Neuronal stem cell (in vitro differentiated cells): ENCODE measurements at regions not wholly inside any gene's neighbourhood (a gene's known extent, or its start where the extent isn't known, plus 50 kb on each side); places are given as distances from the start of the nearest gene placed in this dataset.

Experiments
- DNase-seq: peaks from one replicate; pipeline ENCODE4 v3.0.0-alpha.2; 2013; ENCODE audit warnings: low spot score
- H2AFZ ChIP-seq: one replicate; pipeline ENCODE4 v1.6.1; 2013; ENCODE audit warnings: mild to moderate bottlenecking, low read length, inconsistent platforms
- H2AK5ac ChIP-seq: 2 replicates; pipeline ENCODE4 v1.6.1; 2013; ENCODE audit warnings: low read depth, mild to moderate bottlenecking, inconsistent platforms, low read length, moderate library complexity, mixed read lengths
- H2BK120ac ChIP-seq: 2 replicates; pipeline ENCODE4 v1.6.1; 2013; ENCODE audit warnings: low read depth, mild to moderate bottlenecking, inconsistent platforms, low read length, moderate library complexity, mixed read lengths
- H2BK12ac ChIP-seq: one replicate; pipeline ENCODE4 v1.6.1; 2013; ENCODE audit warnings: low read length, inconsistent platforms
- H2BK15ac ChIP-seq: 2 replicates; pipeline ENCODE4 v1.6.1; 2013; ENCODE audit warnings: mild to moderate bottlenecking, low read length, inconsistent platforms, mixed read lengths
- H2BK5ac ChIP-seq: one replicate; pipeline ENCODE4 v1.6.1; 2013; ENCODE audit warnings: inconsistent platforms, mild to moderate bottlenecking, low read length, moderate library complexity
- H3K14ac ChIP-seq: one replicate; pipeline ENCODE4 v1.6.1; 2013; ENCODE audit warnings: low read length, inconsistent platforms
- H3K18ac ChIP-seq: 2 replicates; pipeline ENCODE4 v1.6.1; 2013; ENCODE audit warnings: low read length, inconsistent platforms
- H3K23ac ChIP-seq: 2 replicates; pipeline ENCODE4 v1.6.1; 2013; ENCODE audit warnings: low read depth, mild to moderate bottlenecking, mixed read lengths, low read length, inconsistent platforms; ENCODE audit not compliant: poor library complexity
- H3K27ac ChIP-seq: replicated peaks from 3 replicates; pipeline ENCODE4 v1.5.1; 2013; ENCODE audit warnings: low read length, inconsistent platforms
- H3K27me3 ChIP-seq, 3 experiments: 2 replicates each; pipeline ENCODE4 v1.6.1; 2013; ENCODE audit warnings: low read length in 3 of 3, mild to moderate bottlenecking in 2 of 3, inconsistent platforms in 1 of 3, low read depth in 1 of 3, mixed read lengths in 1 of 3, moderate library complexity in 1 of 3; ENCODE audit not compliant: control insufficient read depth in 3 of 3, insufficient read depth in 3 of 3
- H3K36me3 ChIP-seq, 2 donors: replicated peaks in 1 of 2; 2 replicates each; pipeline ENCODE4 v1.6.1; 2013; ENCODE audit warnings: low read length in 2 of 2; ENCODE audit not compliant: control insufficient read depth in 2 of 2, insufficient read depth in 2 of 2
- H3K4ac ChIP-seq: 2 replicates; pipeline ENCODE4 v1.6.1; 2013; ENCODE audit warnings: inconsistent platforms, mild to moderate bottlenecking, low read length, moderate library complexity
- H3K4me1 ChIP-seq, 2 donors: 1 replicate in 1 of 2; 2 replicates in 1 of 2; pipeline ENCODE4 v1.6.1; 2013; ENCODE audit warnings: low read length in 2 of 2, low read depth in 1 of 2; ENCODE audit not compliant: control insufficient read depth in 2 of 2, insufficient read depth in 1 of 2
- H3K4me2 ChIP-seq: one replicate; pipeline ENCODE4 v1.6.1; 2013; ENCODE audit warnings: mild to moderate bottlenecking, low read length, inconsistent platforms; ENCODE audit not compliant: insufficient read depth, poor library complexity, severe bottlenecking
- H3K4me3 ChIP-seq, 2 donors: 2 replicates each; pipeline ENCODE4 v1.5.1; 2013; ENCODE audit warnings: low read length in 2 of 2, mild to moderate bottlenecking in 2 of 2, inconsistent platforms in 1 of 2, moderate library complexity in 1 of 2
- H3K79me1 ChIP-seq: one replicate; pipeline ENCODE4 v1.6.1; 2013; ENCODE audit warnings: low read depth, mild to moderate bottlenecking, inconsistent platforms, low read length, moderate library complexity
- H3K9ac ChIP-seq: one replicate; pipeline ENCODE4 v1.6.1; 2013; ENCODE audit warnings: mild to moderate bottlenecking, low read depth, low read length, inconsistent platforms; ENCODE audit not compliant: poor library complexity
- H3K9me3 ChIP-seq, 2 donors: replicated peaks in 1 of 2; 2 replicates each; pipeline versions ENCODE3 to v1.6.1; 2013; ENCODE audit warnings: low read length in 2 of 2, mild to moderate bottlenecking in 2 of 2, inconsistent platforms in 1 of 2, low read depth in 1 of 2, mixed read lengths in 1 of 2, moderate library complexity in 1 of 2; ENCODE audit not compliant: control insufficient read depth in 2 of 2, insufficient read depth in 1 of 2
- H4K8ac ChIP-seq: one replicate; pipeline ENCODE4 v1.6.1; 2013; ENCODE audit warnings: low read depth, mild to moderate bottlenecking, inconsistent platforms, low read length, moderate library complexity
- H4K91ac ChIP-seq: one replicate; pipeline ENCODE4 v1.6.1; 2013; ENCODE audit warnings: low read length, low read depth, mild to moderate bottlenecking, inconsistent platforms; ENCODE audit not compliant: poor library complexity
- WGBS, 2 donors: extraction: QIAGEN DNeasy Blood & Tissue Kit; methylation state at CpG; one replicate each; pipeline ENCODE4 v1.1.7; 2013; ENCODE audit warnings: missing lambda C conversion rate in 2 of 2, mixed read lengths in 1 of 2; ENCODE audit not compliant: insufficient read length in 2 of 2, insufficient replicate concordance in 1 of 2; ENCODE audit errors: extremely low coverage in 2 of 2; 5-methylcytosine and 5-hydroxymethylcytosine counted together

GRCh38 chr7:33771422-33771821, 133.9 kb upstream of the BMPER start:
- H3K18ac ChIP-seq, result no peak overlapping the region
- H3K14ac ChIP-seq, result no peak overlapping the region
- no peak overlapping the region for H2BK15ac ChIP-seq
- no peak overlapping the region for H2BK12ac ChIP-seq
- no peaks in the 10 kb centered on the region for H3K4me1 ChIP-seq
- H3K27me3 ChIP-seq, result no peaks in the 10 kb centered on the region
- H4K91ac ChIP-seq, result no peak overlapping the region
- no peaks in the 10 kb centered on the region for H3K9me3 ChIP-seq
- no peak overlapping the region for H3K27ac ChIP-seq
- no peak for DNase-seq
- no peak overlapping the region for H2AFZ ChIP-seq
- H3K79me1 ChIP-seq, result no peaks in the 10 kb centered on the region
- no peaks in the 10 kb centered on the region for H3K36me3 ChIP-seq
- H2BK5ac ChIP-seq, result no peak overlapping the region
- no CpG with 5 or more reads among the region's 3 CpGs for WGBS, 2 donors
- H3K23ac ChIP-seq, result no peak overlapping the region
- no peak overlapping the region for H3K4me2 ChIP-seq
- no peak overlapping the region for H4K8ac ChIP-seq
- no peak overlapping the region for H2AK5ac ChIP-seq
- H3K9ac ChIP-seq, result no peak overlapping the region
- no peak overlapping the region for H3K4me3 ChIP-seq
- H3K4ac ChIP-seq, result no peak overlapping the region
- no peak overlapping the region for H2BK120ac ChIP-seq

DNA sequence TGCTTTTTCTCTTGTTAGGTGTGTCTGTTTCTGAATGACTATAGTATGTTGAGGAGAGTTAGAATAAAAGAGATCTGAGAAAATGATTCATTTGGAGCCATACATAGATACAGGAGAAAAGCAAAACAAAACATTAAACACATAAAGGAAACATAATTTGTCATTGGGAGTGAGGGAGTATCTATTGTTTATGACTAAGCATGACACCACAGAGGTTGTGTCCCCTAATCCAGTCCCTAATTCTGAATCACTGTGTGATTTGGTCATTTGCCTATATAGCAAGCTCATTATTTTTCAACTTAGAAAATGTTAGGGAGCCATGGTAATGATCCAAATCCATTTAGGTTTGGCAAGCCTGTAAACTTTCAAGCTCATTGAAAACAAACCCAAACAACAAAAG, 132.3 kb upstream of the BMPER start:
- H2BK5ac ChIP-seq, result no peak overlapping the region
- H3K27ac ChIP-seq, result no peak overlapping the region
- no peak overlapping the region for H3K23ac ChIP-seq
- H2BK15ac ChIP-seq, result no peak overlapping the region
- H2BK120ac ChIP-seq, result no peak overlapping the region
- no peak overlapping the region for H3K18ac ChIP-seq
- no peaks in the 10 kb centered on the region for H3K36me3 ChIP-seq
- H3K14ac ChIP-seq, result no peak overlapping the region
- no peak overlapping the region for H3K9ac ChIP-seq
- no peaks in the 10 kb centered on the region for H3K27me3 ChIP-seq
- DNase-seq, result no peak
- no peak overlapping the region for H2BK12ac ChIP-seq
- no peaks in the 10 kb centered on the region for H3K9me3 ChIP-seq
- H3K4ac ChIP-seq, result no peak overlapping the region
- no peak overlapping the region for H3K4me3 ChIP-seq
- no peak overlapping the region for H4K91ac ChIP-seq
- no peaks in the 10 kb centered on the region for H3K79me1 ChIP-seq
- H3K4me2 ChIP-seq, result no peak overlapping the region
- H2AFZ ChIP-seq, result no peak overlapping the region
- H2AK5ac ChIP-seq, result no peak overlapping the region
- H4K8ac ChIP-seq, result no peak overlapping the region
- no peaks in the 10 kb centered on the region for H3K4me1 ChIP-seq

DNA sequence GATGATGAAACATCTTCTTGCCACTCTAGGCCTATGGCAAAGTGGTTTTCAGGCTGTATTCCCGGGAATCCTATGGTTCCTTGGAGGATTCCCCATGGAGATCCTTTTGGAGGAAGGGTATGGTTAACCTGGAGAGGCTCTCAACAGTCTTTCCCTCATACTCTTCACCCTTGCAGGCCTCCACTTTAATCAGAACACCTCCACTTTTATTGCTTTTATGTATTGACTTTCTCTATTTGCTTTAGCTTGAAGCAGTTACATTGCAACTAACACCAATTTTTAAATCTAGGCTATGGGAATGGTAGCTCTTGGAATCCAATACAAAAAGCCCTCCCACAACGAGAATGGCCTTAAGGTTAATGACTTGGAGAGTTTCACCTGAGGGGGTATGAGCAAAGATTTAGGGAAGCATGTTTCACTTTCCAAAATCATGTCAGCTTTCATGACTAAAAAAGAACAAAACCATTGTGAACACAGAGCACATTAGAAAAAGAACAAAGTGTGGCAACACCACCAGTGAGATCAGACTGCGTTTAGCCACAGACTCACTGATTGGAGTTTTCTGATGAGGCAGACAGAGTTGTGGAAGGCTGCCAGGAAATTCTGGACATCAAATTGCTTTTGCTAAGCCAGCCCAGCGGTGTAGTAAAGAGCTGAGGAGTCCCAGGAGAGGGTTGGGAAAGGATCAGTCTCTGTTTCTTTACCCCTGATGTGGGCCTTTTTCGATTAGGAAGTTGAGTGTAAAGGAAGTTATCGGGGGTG, 130.4 kb upstream of the BMPER start:
- no peak overlapping the region for H3K14ac ChIP-seq
- H3K23ac ChIP-seq, result no peak overlapping the region
- no peak overlapping the region for H4K8ac ChIP-seq
- no peak overlapping the region for H2BK5ac ChIP-seq
- no peak overlapping the region for H3K4me3 ChIP-seq
- no peak overlapping the region for H2AFZ ChIP-seq
- no peak overlapping the region for H3K27ac ChIP-seq
- no peak overlapping the region for H2BK120ac ChIP-seq
- H3K36me3 ChIP-seq, result no peaks in the 10 kb centered on the region
- no CpG with 5 or more reads among the region's 6 CpGs for WGBS, 2 donors
- no peaks in the 10 kb centered on the region for H3K79me1 ChIP-seq
- H3K18ac ChIP-seq, result no peak overlapping the region
- no peak overlapping the region for H2BK12ac ChIP-seq
- no peak overlapping the region for H4K91ac ChIP-seq
- H3K27me3 ChIP-seq, result no peaks in the 10 kb centered on the region
- DNase-seq, result no peak
- no peak overlapping the region for H3K9ac ChIP-seq
- no peaks in the 10 kb centered on the region for H3K9me3 ChIP-seq
- no peak overlapping the region for H3K4ac ChIP-seq
- no peak overlapping the region for H2AK5ac ChIP-seq
- H3K4me1 ChIP-seq, result no peaks in the 10 kb centered on the region
- H2BK15ac ChIP-seq, result no peak overlapping the region
- no peak overlapping the region for H3K4me2 ChIP-seq

DNA sequence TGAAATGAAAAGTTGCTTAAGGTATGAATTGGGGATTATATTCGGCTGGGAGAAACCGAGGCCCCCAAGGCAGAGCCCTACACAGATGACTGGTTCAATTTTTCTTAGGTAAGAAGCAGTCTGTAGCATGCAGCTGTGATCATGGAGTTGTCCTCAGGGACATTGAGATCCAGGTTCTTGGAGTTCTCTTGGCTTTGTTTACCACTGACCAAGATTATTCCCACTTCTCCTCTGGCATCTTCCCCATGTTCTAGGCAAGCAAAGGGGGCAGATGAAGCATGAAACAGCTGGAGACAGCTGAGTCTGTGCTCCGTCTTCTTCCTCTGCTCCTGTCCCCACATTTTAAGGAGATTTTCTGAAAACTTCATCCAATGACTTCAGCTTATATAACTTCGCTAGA, 129.5 kb upstream of the BMPER start:
- no peak overlapping the region for H3K14ac ChIP-seq
- no peak overlapping the region for H4K8ac ChIP-seq
- no peak overlapping the region for H2BK12ac ChIP-seq
- no peak overlapping the region for H3K18ac ChIP-seq
- no peaks in the 10 kb centered on the region for H3K9me3 ChIP-seq
- H3K4ac ChIP-seq, result no peak overlapping the region
- no CpG with 5 or more reads among the region's 4 CpGs for WGBS, 2 donors
- H3K4me3 ChIP-seq, result no peak overlapping the region
- no peak overlapping the region for H3K9ac ChIP-seq
- no peak overlapping the region for H2AK5ac ChIP-seq
- H3K4me1 ChIP-seq, result peaks cover 0 to 3% of the 10 kb centered on the region in 2 donors
- no peak overlapping the region for H3K27ac ChIP-seq
- no peaks in the 10 kb centered on the region for H3K36me3 ChIP-seq
- H3K27me3 ChIP-seq, result no peaks in the 10 kb centered on the region
- no peak overlapping the region for H3K23ac ChIP-seq
- H2BK15ac ChIP-seq, result no peak overlapping the region
- DNase-seq, result no peak
- no peak overlapping the region for H2BK120ac ChIP-seq
- no peaks in the 10 kb centered on the region for H3K79me1 ChIP-seq
- no peak overlapping the region for H4K91ac ChIP-seq
- H2AFZ ChIP-seq, result no peak overlapping the region
- no peak overlapping the region for H3K4me2 ChIP-seq
- no peak overlapping the region for H2BK5ac ChIP-seq
